Keratinocyte (primary cell): ENCODE measurements at regions not wholly inside any gene's neighbourhood (a gene's known extent, or its start where the extent isn't known, plus 50 kb on each side); places are given as distances from the start of the nearest gene placed in this dataset.

Experiments used
- DNase-seq: peaks from one replicate; pipeline ENCODE4 v3.0.0-alpha.2; 2011; ENCODE audit warnings: low read depth, missing footprints, low spot score
- FAIRE-seq: peaks from 2 replicates; lab custom pipeline; 2011; peaks lifted over from hg19 to GRCh38; lab: Jason Lieb, UNC
- H2AFZ ChIP-seq: 2 replicates; pipeline ENCODE4 v1.6.0; 2012; ENCODE audit warnings: low read length, control low read depth, inconsistent platforms; ENCODE audit not compliant: control insufficient read depth
- H3K27ac ChIP-seq: 2 replicates; pipeline ENCODE4 v1.5.1; 2011; ENCODE audit warnings: low read length; ENCODE audit not compliant: control insufficient read depth, insufficient read depth
- H3K27me3 ChIP-seq: 3 replicates; pipeline ENCODE4 v1.6.0; 2011; ENCODE audit warnings: low read length; ENCODE audit not compliant: control insufficient read depth, insufficient read depth; ENCODE audit errors: extremely low read depth
- H3K36me3 ChIP-seq, 2 experiments: 2 replicates in 1 of 2; 3 replicates in 1 of 2; pipeline ENCODE4 v1.5.1; 2011; ENCODE audit warnings: low read length in 2 of 2, mild to moderate bottlenecking in 1 of 2; ENCODE audit not compliant: control insufficient read depth in 2 of 2, insufficient read depth in 2 of 2; ENCODE audit errors: extremely low read depth in 1 of 2
- H3K4me1 ChIP-seq: 3 replicates; pipeline ENCODE4 v1.5.1; 2011; ENCODE audit warnings: low read length; ENCODE audit not compliant: control insufficient read depth, insufficient read depth; ENCODE audit errors: extremely low read depth
- H3K4me2 ChIP-seq: 3 replicates; pipeline ENCODE4 v1.6.0; 2011; ENCODE audit warnings: low read depth, low read length; ENCODE audit not compliant: control insufficient read depth, insufficient read depth; ENCODE audit errors: extremely low read depth
- H3K4me3 ChIP-seq, 3 experiments: fragments of 200-600 bp in 1 of 3; sonication (generic) in 1 of 3; 2 replicates in 2 of 3; 3 replicates in 1 of 3; pipeline ENCODE4 v1.5.1; 2011 to 2016; ENCODE audit warnings: low read length in 3 of 3, mild to moderate bottlenecking in 3 of 3, control low read depth in 2 of 3, inconsistent platforms in 1 of 3, low read depth in 1 of 3, mixed read lengths in 1 of 3, mixed run types in 1 of 3, moderate library complexity in 1 of 3; ENCODE audit not compliant: control insufficient read depth in 2 of 3, insufficient read depth in 2 of 3; ENCODE audit errors: extremely low read depth in 1 of 3
- H3K79me2 ChIP-seq: 2 replicates; pipeline ENCODE4 v1.6.0; 2012; ENCODE audit warnings: low read length; ENCODE audit not compliant: control insufficient read depth, insufficient read depth
- H3K9ac ChIP-seq: 3 replicates; pipeline ENCODE4 v1.6.0; 2011; ENCODE audit warnings: low read length; ENCODE audit not compliant: control insufficient read depth, insufficient read depth; ENCODE audit errors: extremely low read depth
- H3K9me1 ChIP-seq: 3 replicates; pipeline ENCODE4 v1.6.0; 2011; ENCODE audit warnings: low read length; ENCODE audit not compliant: control insufficient read depth, insufficient read depth; ENCODE audit errors: extremely low read depth
- H3K9me3 ChIP-seq: 2 replicates; pipeline ENCODE4 v1.5.1; 2012; ENCODE audit warnings: low read depth, low read length; ENCODE audit not compliant: control insufficient read depth
- H4K20me1 ChIP-seq: 3 replicates; pipeline ENCODE4 v1.6.0; 2011; ENCODE audit warnings: low read length; ENCODE audit not compliant: control insufficient read depth, insufficient read depth; ENCODE audit errors: extremely low read depth
- EZH2 ChIP-seq: IDR thresholded peaks from one replicate; pipeline ENCODE4 v1.6.1; 2012; ENCODE audit warnings: inconsistent platforms, mild to moderate bottlenecking, low read length, moderate library complexity
- dilution Hi-C: fragments of 300-500 bp; cut with MboI; formaldehyde crosslinking; loops from one replicate; pipeline ENCODE4 v1.7.0; 2020; ENCODE audit warnings: low sequenced_read_pairs; ENCODE audit not compliant: extremely low pct_ligation_motif_present
- TF ChIP-seq, protein P1 (sequence below), 3 experiments: IDR thresholded peaks in 1 of 3; conservative IDR thresholded peaks in 1 of 3; optimal IDR thresholded peaks in 1 of 3; 2 replicates in 2 of 3; 3 replicates in 1 of 3; pipeline versions ENCODE3 to v1.5.1; 2011; ENCODE audit warnings: low read length in 3 of 3, mild to moderate bottlenecking in 3 of 3, moderate library complexity in 2 of 3, control low read depth in 1 of 3, inconsistent platforms in 1 of 3; ENCODE audit not compliant: insufficient read depth in 2 of 3; ENCODE audit errors: extremely low read depth in 1 of 3

DNA sequence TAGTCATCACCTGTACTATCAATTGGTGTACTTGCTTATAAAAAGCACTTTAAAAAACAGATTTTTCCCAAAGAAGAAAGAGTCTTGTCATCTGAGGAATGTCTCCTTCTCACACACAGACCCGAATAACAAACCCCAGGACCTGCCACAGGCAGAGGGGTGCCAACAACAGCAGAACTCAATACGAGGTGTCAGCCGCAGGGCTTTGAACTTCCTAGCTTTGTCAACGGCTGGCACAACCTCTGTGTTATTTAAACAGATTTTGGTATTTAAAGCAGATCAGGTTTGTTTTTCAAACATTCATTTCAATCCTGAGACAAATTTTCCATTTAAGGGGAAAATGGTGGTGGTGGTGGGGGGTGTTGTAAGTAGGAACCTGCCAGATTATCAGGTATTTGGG lies 138.4 kb upstream of the RIOK3 start:
- Histone ChIP-seq H3K4me1 (peaks cover 28% of the 10 kb centered on the region), H3K9me3 (no peaks in the 10 kb centered on the region), H3K79me2 (no peaks in the 10 kb centered on the region), H3K27me3 (no peaks in the 10 kb centered on the region), H2AFZ (no peak overlapping the region), H3K9ac (no peak overlapping the region), H4K20me1 (no peaks in the 10 kb centered on the region), H3K4me2 (no peak overlapping the region), H3K36me3 (peaks cover 0 to under 1% of the 10 kb centered on the region in 2 experiments), H3K4me3 (no peak overlapping the region), H3K9me1 (no peaks in the 10 kb centered on the region), H3K27ac (no peak overlapping the region)
- FAIRE-seq (no peak), DNase-seq (no peak)
- TF ChIP-seq, protein P1, sequence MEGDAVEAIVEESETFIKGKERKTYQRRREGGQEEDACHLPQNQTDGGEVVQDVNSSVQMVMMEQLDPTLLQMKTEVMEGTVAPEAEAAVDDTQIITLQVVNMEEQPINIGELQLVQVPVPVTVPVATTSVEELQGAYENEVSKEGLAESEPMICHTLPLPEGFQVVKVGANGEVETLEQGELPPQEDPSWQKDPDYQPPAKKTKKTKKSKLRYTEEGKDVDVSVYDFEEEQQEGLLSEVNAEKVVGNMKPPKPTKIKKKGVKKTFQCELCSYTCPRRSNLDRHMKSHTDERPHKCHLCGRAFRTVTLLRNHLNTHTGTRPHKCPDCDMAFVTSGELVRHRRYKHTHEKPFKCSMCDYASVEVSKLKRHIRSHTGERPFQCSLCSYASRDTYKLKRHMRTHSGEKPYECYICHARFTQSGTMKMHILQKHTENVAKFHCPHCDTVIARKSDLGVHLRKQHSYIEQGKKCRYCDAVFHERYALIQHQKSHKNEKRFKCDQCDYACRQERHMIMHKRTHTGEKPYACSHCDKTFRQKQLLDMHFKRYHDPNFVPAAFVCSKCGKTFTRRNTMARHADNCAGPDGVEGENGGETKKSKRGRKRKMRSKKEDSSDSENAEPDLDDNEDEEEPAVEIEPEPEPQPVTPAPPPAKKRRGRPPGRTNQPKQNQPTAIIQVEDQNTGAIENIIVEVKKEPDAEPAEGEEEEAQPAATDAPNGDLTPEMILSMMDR (optimal IDR thresholded peaks at IDR 0.05 in 1 of 3, IDR thresholded peaks at IDR 0.05 in 1 of 3, conservative IDR thresholded peaks at IDR 0.05 in 1 of 3; ENCODE audit: extremely low read depth in 1 of 3, insufficient read depth in 2 of 3, low read length in 3 of 3) = no peak
- TF ChIP-seq EZH2 = no peak
- dilution Hi-C loops = no loop called here

DNA sequence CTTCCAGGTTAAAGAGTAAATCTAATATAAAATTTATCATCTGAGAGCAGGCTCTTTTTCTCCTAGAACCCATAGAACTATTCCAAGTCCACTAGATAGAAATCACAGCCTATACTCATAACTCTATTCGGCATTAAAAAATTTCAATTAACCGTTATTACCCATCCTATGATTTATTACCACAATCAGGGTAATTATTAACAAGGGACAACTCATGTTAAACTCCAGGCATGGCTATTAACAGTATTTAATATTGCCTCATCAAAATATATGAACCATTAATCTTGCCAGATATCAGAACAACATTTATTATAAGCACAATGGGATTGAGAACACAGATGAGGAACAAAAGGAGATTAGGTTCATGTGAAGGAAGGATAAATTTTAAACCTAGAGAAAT lies 136.8 kb upstream of the RIOK3 start:
- Histone ChIP-seq H4K20me1 (no peaks in the 10 kb centered on the region), H3K4me2 (no peak overlapping the region), H3K9ac (no peak overlapping the region), H2AFZ (no peak overlapping the region), H3K9me3 (no peaks in the 10 kb centered on the region), H3K27ac (no peak overlapping the region), H3K9me1 (no peaks in the 10 kb centered on the region), H3K4me1 (peaks cover 27% of the 10 kb centered on the region), H3K36me3 (no peaks in the 10 kb centered on the region), H3K4me3 (no peak overlapping the region), H3K79me2 (no peaks in the 10 kb centered on the region), H3K27me3 (no peaks in the 10 kb centered on the region)
- DNase-seq (no peak), FAIRE-seq (no peak)
- TF ChIP-seq, protein P1 (optimal IDR thresholded peaks at IDR 0.05 in 1 of 3, IDR thresholded peaks at IDR 0.05 in 1 of 3, conservative IDR thresholded peaks at IDR 0.05 in 1 of 3; ENCODE audit: extremely low read depth in 1 of 3, insufficient read depth in 2 of 3, low read length in 3 of 3) = no peak
- TF ChIP-seq EZH2 = no peak
- dilution Hi-C loops = no loop called here
